IMR-90 (cell line): ENCODE measurements at regions not wholly inside any gene's neighbourhood (a gene's known extent, or its start where the extent isn't known, plus 50 kb on each side); places are given as distances from the start of the nearest gene placed in this dataset.

Source experiments
- ATAC-seq: fragments of 200-7000 bp; cut with Tn5 transposase; 2 replicates; pipeline ENCODE4 v1.9.1; 2020; ENCODE audit warnings: low read depth, mild to moderate bottlenecking, moderate library complexity
- BruUV-seq: library from RNA; stranded (reverse); fragments of 400-500 nt; replicated peaks from 2 replicates; lab custom pipeline; 2021; lab: Mats Ljungman, UMichigan
- CTCF ChIA-PET: fragments of 300-600 bp; formaldehyde crosslinking; extraction: SDS; loops from one replicate; lab custom pipeline; 2021; ENCODE audit warnings: antibody characterized with exemption; lab: Yijun Ruan, JAX
- POLR2A ChIA-PET: fragments of 300-600 bp; sonication (Branson Sonifier 250); formaldehyde crosslinking; loops from one replicate; lab custom pipeline; 2022; ENCODE audit warnings: antibody characterized with exemption; ENCODE audit not compliant: unreplicated experiment; lab: Charles Lee
- DNase-seq: peaks from one replicate; pipeline ENCODE4 v3.0.0; 2013
- H2AFZ ChIP-seq: replicated peaks from 2 replicates; pipeline ENCODE3; 2013; ENCODE audit warnings: low read length, mild to moderate bottlenecking; ENCODE audit not compliant: poor library complexity
- H2AK5ac ChIP-seq: 2 replicates; pipeline ENCODE4 v1.6.1; 2013; ENCODE audit warnings: low read depth, low read length, inconsistent platforms
- H2AK9ac ChIP-seq: replicated peaks from 2 replicates; pipeline ENCODE3; 2013; ENCODE audit warnings: mild to moderate bottlenecking, low read depth, low read length, moderate library complexity; ENCODE audit not compliant: poor library complexity
- H2BK120ac ChIP-seq: 2 replicates; pipeline ENCODE4 v1.6.1; 2013; ENCODE audit warnings: low read depth, low read length, inconsistent platforms
- H2BK15ac ChIP-seq: 3 replicates; pipeline ENCODE4 v1.6.1; 2013; ENCODE audit warnings: low read depth, low read length, inconsistent platforms
- H2BK20ac ChIP-seq: 2 replicates; pipeline ENCODE4 v1.6.1; 2013; ENCODE audit warnings: low read depth, mild to moderate bottlenecking, inconsistent platforms, low read length, moderate library complexity
- H2BK5ac ChIP-seq: 2 replicates; pipeline ENCODE4 v1.6.1; 2013; ENCODE audit warnings: mild to moderate bottlenecking, low read depth, low read length, inconsistent platforms; ENCODE audit not compliant: poor library complexity, severe bottlenecking
- H3K14ac ChIP-seq: replicated peaks from 2 replicates; pipeline ENCODE4 v1.6.1; 2013; ENCODE audit warnings: low read depth, low read length, inconsistent platforms
- H3K18ac ChIP-seq: 2 replicates; pipeline ENCODE4 v1.6.1; 2013; ENCODE audit warnings: low read depth, low read length, control low read depth
- H3K23ac ChIP-seq: 2 replicates; pipeline ENCODE4 v1.6.1; 2013; ENCODE audit warnings: low read depth, low read length, inconsistent platforms
- H3K27ac ChIP-seq: 2 replicates; pipeline ENCODE4 v1.5.1; 2013; ENCODE audit warnings: mild to moderate bottlenecking, control low read depth, low read length; ENCODE audit not compliant: insufficient read depth
- H3K27me3 ChIP-seq: 2 replicates; pipeline ENCODE4 v1.6.1; 2013; ENCODE audit warnings: low read length; ENCODE audit not compliant: control insufficient read depth, insufficient read depth
- H3K36me3 ChIP-seq: 2 replicates; pipeline ENCODE4 v1.6.1; 2013; ENCODE audit warnings: low read length, mixed read lengths; ENCODE audit not compliant: control insufficient read depth, insufficient read depth
- H3K4ac ChIP-seq: 2 replicates; pipeline ENCODE4 v1.6.1; 2013; ENCODE audit warnings: low read depth, low read length, inconsistent platforms
- H3K4me1 ChIP-seq: 2 replicates; pipeline ENCODE4 v1.6.1; 2013; ENCODE audit warnings: low read length, mixed read lengths; ENCODE audit not compliant: control insufficient read depth, insufficient read depth
- H3K4me2 ChIP-seq: 2 replicates; pipeline ENCODE4 v1.6.1; 2013; ENCODE audit warnings: low read depth, mild to moderate bottlenecking, control low read depth, low read length, moderate library complexity
- H3K4me3 ChIP-seq: 2 replicates; pipeline ENCODE4 v1.5.1; 2013; ENCODE audit warnings: low read depth, mild to moderate bottlenecking, control low read depth, low read length, moderate library complexity; ENCODE audit not compliant: insufficient read depth
- H3K56ac ChIP-seq: 2 replicates; pipeline ENCODE4 v1.6.1; 2013; ENCODE audit warnings: low read length, inconsistent platforms; ENCODE audit not compliant: insufficient read depth; ENCODE audit errors: extremely low read depth
- H3K79me1 ChIP-seq, 2 experiments: 2 replicates each; pipeline ENCODE4 v1.6.1; 2013; ENCODE audit warnings: low read length in 2 of 2, inconsistent platforms in 1 of 2, low read depth in 1 of 2
- H3K9ac ChIP-seq: 2 replicates; pipeline ENCODE4 v1.6.1; 2013; ENCODE audit warnings: low read depth, low read length, control low read depth
- H3K9me1 ChIP-seq: 2 replicates; pipeline ENCODE4 v1.6.1; 2013; ENCODE audit warnings: low read length, inconsistent platforms; ENCODE audit not compliant: insufficient read depth
- H3K9me3 ChIP-seq: 2 replicates; pipeline ENCODE4 v1.6.1; 2013; ENCODE audit warnings: low read length; ENCODE audit not compliant: control insufficient read depth, insufficient read depth
- H4K20me1 ChIP-seq: 2 replicates; pipeline ENCODE4 v1.6.1; 2013; ENCODE audit warnings: low read length, inconsistent platforms; ENCODE audit not compliant: insufficient read depth
- H4K5ac ChIP-seq: 2 replicates; pipeline ENCODE4 v1.6.1; 2013; ENCODE audit warnings: mild to moderate bottlenecking, low read depth, low read length, control low read depth
- H4K8ac ChIP-seq, 2 experiments: 2 replicates each; pipeline ENCODE4 v1.6.1; 2013; ENCODE audit warnings: low read depth in 2 of 2, low read length in 2 of 2, control low read depth in 1 of 2, inconsistent platforms in 1 of 2
- H4K91ac ChIP-seq: 2 replicates; pipeline ENCODE4 v1.6.1; 2013; ENCODE audit warnings: low read depth, low read length, inconsistent platforms; ENCODE audit not compliant: insufficient read depth
- BHLHE40 ChIP-seq: fragments of 150-350 bp; IDR thresholded peaks from 2 replicates; pipeline ENCODE4 v1.6.1; 2016; ENCODE audit warnings: mild to moderate bottlenecking, low read depth, low read length
- CEBPB ChIP-seq: IDR thresholded peaks from 2 replicates; pipeline ENCODE4 v1.6.1; 2012; ENCODE audit warnings: low read depth, low read length, improper control_type of control experiment
- CHD1 ChIP-seq: IDR thresholded peaks from 2 replicates; pipeline ENCODE4 v1.6.1; 2012; ENCODE audit warnings: low read depth, low read length, improper control_type of control experiment
- FOS ChIP-seq: fragments of 150-350 bp; IDR thresholded peaks from 2 replicates; pipeline ENCODE4 v1.6.1; 2016; ENCODE audit warnings: low read depth, low read length
- MAFK ChIP-seq: IDR thresholded peaks from 2 replicates; pipeline ENCODE4 v1.6.1; 2012; ENCODE audit warnings: low read depth, low read length, improper control_type of control experiment
- MAZ ChIP-seq: IDR thresholded peaks from 2 replicates; pipeline ENCODE4 v1.6.1; 2012; ENCODE audit warnings: low read depth, mild to moderate bottlenecking, low read length, improper control_type of control experiment, moderate library complexity, borderline replicate concordance
- MXI1 ChIP-seq: IDR thresholded peaks from 2 replicates; pipeline ENCODE4 v1.6.1; 2012; ENCODE audit warnings: low read depth, mild to moderate bottlenecking, low read length, moderate library complexity, borderline replicate concordance
- NFE2L2 ChIP-seq: fragments of 150-350 bp; IDR thresholded peaks from 2 replicates; pipeline ENCODE4 v1.6.1; 2016; ENCODE audit warnings: low read depth, mild to moderate bottlenecking, low read length
- POLR2A ChIP-seq: IDR thresholded peaks from 2 replicates; pipeline ENCODE4 v1.6.1; 2012; ENCODE audit warnings: mild to moderate bottlenecking, low read depth, low read length
- RAD21 ChIP-seq: IDR thresholded peaks from 2 replicates; pipeline ENCODE4 v1.6.1; 2012; ENCODE audit warnings: low read length, improper control_type of control experiment
- RCOR1 ChIP-seq: IDR thresholded peaks from 2 replicates; pipeline ENCODE4 v1.6.1; 2012; ENCODE audit warnings: mild to moderate bottlenecking, low read length, improper control_type of control experiment; ENCODE audit not compliant: insufficient replicate concordance
- RFX5 ChIP-seq: IDR thresholded peaks from 2 replicates; pipeline ENCODE4 v1.8.0; 2012; ENCODE audit warnings: low read depth, mild to moderate bottlenecking, low read length, moderate library complexity
- SMC3 ChIP-seq: fragments of 150-350 bp; IDR thresholded peaks from 2 replicates; pipeline ENCODE4 v1.6.1; 2016; ENCODE audit warnings: low read depth, mild to moderate bottlenecking, antibody characterized with exemption, low read length, moderate library complexity
- WGBS, 2 experiments: methylation state at CpG; one replicate each; pipeline versions ENCODE4 v1.1.5 to v1.1.7; 2013; ENCODE audit warnings: missing lambda C conversion rate in 2 of 2; ENCODE audit not compliant: insufficient read length in 1 of 2; ENCODE audit errors: extremely low coverage in 2 of 2; 5-methylcytosine and 5-hydroxymethylcytosine counted together
- dilution Hi-C: fragments of 300-500 bp; cut with HindIII; formaldehyde crosslinking; loops from one replicate; pipeline ENCODE4 v1.14.3; 2018; ENCODE audit warnings: low sequenced_read_pairs; ENCODE audit not compliant: unreplicated experiment
- in situ Hi-C: fragments of 300-500 bp; cut with MboI; formaldehyde crosslinking; loops from 3 replicates; pipeline ENCODE4 v1.14.3; 2019; ENCODE audit warnings: low sequenced_read_pairs, inconsistent platforms, mixed read lengths
- intact Hi-C: fragments of 100-400 bp; cut with micrococcal nuclease; formaldehyde crosslinking; loops from 2 replicates; pipeline ENCODE4 v1.10.0; 2022
- TF ChIP-seq, protein P1 (sequence below): fragments of 150-350 bp; IDR thresholded peaks from 2 replicates; pipeline ENCODE4 v1.6.1; 2016; ENCODE audit warnings: low read depth, mild to moderate bottlenecking, low read length, moderate library complexity, borderline replicate concordance
- TF ChIP-seq, protein P2 (sequence below): conservative IDR thresholded peaks from 2 replicates; pipeline ENCODE4 v1.5.1; 2012; ENCODE audit warnings: mild to moderate bottlenecking, low read depth, low read length, improper control_type of control experiment
- TF ChIP-seq, protein P3 (sequence below): fragments of 150-350 bp; IDR thresholded peaks from 2 replicates; pipeline ENCODE4 v1.6.1; 2017; ENCODE audit warnings: mild to moderate bottlenecking, antibody characterized with exemption, low read length, low read depth

DNA sequence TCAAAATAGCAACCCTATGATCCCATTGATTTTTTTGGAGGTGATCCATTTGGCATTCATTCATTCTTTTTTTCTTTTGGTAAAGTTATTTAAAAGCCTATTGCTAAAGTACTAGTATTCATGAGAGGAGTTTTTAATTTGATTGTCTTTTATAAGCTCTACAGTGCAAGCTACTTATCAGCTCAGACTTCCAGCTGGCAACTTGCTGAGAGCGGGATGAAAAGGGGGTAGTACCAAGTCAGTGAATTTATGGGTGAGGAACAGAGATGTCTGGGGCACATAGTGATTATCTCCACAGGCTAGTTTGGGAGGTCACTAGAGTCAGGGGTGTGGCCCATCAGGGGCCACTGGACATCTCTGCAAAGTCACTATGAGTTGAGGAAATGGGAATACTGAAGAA, 202.4 kb downstream of the PIK3C3 start:
- Histone ChIP-seq H3K36me3 (no peaks in the 10 kb centered on the region), H2BK15ac (no peak overlapping the region), H3K9me3 (no peaks in the 10 kb centered on the region), H3K14ac (no peak overlapping the region), H2BK120ac (no peak overlapping the region), H3K79me1 (no peaks in the 10 kb centered on the region), H4K5ac (no peak overlapping the region), H3K9ac (no peak overlapping the region), H4K20me1 (no peaks in the 10 kb centered on the region), H3K9me1 (no peaks in the 10 kb centered on the region), H3K4ac (no peak overlapping the region), H3K4me2 (no peak overlapping the region), H2BK5ac (no peak overlapping the region), H2AFZ (no peak overlapping the region), H2AK5ac (no peak overlapping the region), H2BK20ac (no peak overlapping the region), H3K18ac (no peak overlapping the region), H3K56ac (no peak overlapping the region), H4K91ac (no peak overlapping the region), H3K23ac (no peak overlapping the region), H3K4me3 (no peak overlapping the region), H3K27me3 (no peaks in the 10 kb centered on the region), H4K8ac (no peak overlapping the region), H2AK9ac (no peak overlapping the region), H3K4me1 (no peaks in the 10 kb centered on the region), H3K27ac (no peak overlapping the region)
- no CpG with 5 or more reads among the region's 1 CpG for WGBS, 2 experiments
- intact Hi-C loops (no loop called here), dilution Hi-C loops (no loop called here), in situ Hi-C loops (no loop called here)
- no peak for DNase-seq
- BruUV-seq: no TSS peak
- POLR2A ChIA-PET: no interaction called here
- ATAC-seq: no peak
- CTCF ChIA-PET: interaction anchor here (1.0 kb wide), 1 partner anchor 13 kb away, joined by 3 read pairs; no protein-coding TSS in a partner anchor
- no peak for TF ChIP-seq SMC3
- no peak for TF ChIP-seq POLR2A
- TF ChIP-seq BHLHE40: no peak
- TF ChIP-seq CEBPB: no peak
- no peak for TF ChIP-seq MXI1
- TF ChIP-seq RCOR1: no peak
- no peak for TF ChIP-seq RFX5
- TF ChIP-seq, protein P1, sequence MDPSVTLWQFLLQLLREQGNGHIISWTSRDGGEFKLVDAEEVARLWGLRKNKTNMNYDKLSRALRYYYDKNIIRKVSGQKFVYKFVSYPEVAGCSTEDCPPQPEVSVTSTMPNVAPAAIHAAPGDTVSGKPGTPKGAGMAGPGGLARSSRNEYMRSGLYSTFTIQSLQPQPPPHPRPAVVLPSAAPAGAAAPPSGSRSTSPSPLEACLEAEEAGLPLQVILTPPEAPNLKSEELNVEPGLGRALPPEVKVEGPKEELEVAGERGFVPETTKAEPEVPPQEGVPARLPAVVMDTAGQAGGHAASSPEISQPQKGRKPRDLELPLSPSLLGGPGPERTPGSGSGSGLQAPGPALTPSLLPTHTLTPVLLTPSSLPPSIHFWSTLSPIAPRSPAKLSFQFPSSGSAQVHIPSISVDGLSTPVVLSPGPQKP: no peak
- no peak for TF ChIP-seq NFE2L2
- no peak for TF ChIP-seq CHD1
- TF ChIP-seq, protein P2, sequence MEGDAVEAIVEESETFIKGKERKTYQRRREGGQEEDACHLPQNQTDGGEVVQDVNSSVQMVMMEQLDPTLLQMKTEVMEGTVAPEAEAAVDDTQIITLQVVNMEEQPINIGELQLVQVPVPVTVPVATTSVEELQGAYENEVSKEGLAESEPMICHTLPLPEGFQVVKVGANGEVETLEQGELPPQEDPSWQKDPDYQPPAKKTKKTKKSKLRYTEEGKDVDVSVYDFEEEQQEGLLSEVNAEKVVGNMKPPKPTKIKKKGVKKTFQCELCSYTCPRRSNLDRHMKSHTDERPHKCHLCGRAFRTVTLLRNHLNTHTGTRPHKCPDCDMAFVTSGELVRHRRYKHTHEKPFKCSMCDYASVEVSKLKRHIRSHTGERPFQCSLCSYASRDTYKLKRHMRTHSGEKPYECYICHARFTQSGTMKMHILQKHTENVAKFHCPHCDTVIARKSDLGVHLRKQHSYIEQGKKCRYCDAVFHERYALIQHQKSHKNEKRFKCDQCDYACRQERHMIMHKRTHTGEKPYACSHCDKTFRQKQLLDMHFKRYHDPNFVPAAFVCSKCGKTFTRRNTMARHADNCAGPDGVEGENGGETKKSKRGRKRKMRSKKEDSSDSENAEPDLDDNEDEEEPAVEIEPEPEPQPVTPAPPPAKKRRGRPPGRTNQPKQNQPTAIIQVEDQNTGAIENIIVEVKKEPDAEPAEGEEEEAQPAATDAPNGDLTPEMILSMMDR: no peak
- TF ChIP-seq RAD21: no peak
- no peak for TF ChIP-seq FOS
- TF ChIP-seq, protein P3, sequence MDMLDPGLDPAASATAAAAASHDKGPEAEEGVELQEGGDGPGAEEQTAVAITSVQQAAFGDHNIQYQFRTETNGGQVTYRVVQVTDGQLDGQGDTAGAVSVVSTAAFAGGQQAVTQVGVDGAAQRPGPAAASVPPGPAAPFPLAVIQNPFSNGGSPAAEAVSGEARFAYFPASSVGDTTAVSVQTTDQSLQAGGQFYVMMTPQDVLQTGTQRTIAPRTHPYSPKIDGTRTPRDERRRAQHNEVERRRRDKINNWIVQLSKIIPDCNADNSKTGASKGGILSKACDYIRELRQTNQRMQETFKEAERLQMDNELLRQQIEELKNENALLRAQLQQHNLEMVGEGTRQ: no peak
- no peak for TF ChIP-seq MAZ
- no peak for TF ChIP-seq MAFK
